ENCODE measurements at regions not wholly inside any gene's neighbourhood (a gene's known extent, or its start where the extent isn't known, plus 50 kb on each side); places are given as distances from the start of the nearest gene placed in this dataset.
"Not testable (repeated sequence)": the region's sequence is repeated elsewhere in the genome, so short reads cannot be mapped to it uniquely, and the experiment has no call there.

DNA sequence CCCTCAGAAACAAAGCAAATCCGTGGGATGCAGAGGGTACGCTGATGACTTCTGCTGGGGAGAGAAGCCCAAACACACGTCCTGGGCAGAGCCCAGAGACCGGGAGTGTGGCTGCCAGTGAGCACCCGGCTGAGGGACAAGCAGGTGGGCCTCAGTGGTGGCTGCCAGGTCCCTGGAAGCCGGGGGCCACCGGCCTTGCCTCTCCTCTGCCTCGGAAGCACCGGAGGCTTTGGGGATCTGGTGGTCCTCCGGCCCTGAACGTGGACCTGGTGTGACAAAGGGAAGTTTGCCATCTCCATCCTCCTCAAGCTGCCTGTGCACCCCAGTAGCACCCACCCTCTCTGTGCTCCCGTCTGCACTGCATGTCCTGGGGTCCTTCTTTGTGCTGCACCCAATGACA lies 94.3 kb downstream of the POTEC start:
- TF ChIP-seq, protein P1, sequence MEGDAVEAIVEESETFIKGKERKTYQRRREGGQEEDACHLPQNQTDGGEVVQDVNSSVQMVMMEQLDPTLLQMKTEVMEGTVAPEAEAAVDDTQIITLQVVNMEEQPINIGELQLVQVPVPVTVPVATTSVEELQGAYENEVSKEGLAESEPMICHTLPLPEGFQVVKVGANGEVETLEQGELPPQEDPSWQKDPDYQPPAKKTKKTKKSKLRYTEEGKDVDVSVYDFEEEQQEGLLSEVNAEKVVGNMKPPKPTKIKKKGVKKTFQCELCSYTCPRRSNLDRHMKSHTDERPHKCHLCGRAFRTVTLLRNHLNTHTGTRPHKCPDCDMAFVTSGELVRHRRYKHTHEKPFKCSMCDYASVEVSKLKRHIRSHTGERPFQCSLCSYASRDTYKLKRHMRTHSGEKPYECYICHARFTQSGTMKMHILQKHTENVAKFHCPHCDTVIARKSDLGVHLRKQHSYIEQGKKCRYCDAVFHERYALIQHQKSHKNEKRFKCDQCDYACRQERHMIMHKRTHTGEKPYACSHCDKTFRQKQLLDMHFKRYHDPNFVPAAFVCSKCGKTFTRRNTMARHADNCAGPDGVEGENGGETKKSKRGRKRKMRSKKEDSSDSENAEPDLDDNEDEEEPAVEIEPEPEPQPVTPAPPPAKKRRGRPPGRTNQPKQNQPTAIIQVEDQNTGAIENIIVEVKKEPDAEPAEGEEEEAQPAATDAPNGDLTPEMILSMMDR (IDR thresholded peaks at IDR 0.05): not testable (repeated sequence)
- not testable (repeated sequence) for TF ChIP-seq EZH2 (IDR thresholded peaks at IDR 0.05; ENCODE audit: borderline replicate concordance, insufficient read depth, low read depth, low read length, poor library complexity, severe bottlenecking)

Measured in B cell (primary cell).